Limb (tissue), 2 donors: ENCODE measurements at regions not wholly inside any gene's neighbourhood (a gene's known extent, or its start where the extent isn't known, plus 50 kb on each side); places are given as distances from the start of the nearest gene placed in this dataset.

Experiments used
- DNase-seq, 2 donors: peaks; one replicate each; pipeline ENCODE4 v3.0.0-alpha.2; 2016; ENCODE audit errors: extremely low spot score in 2 of 2

- no peak for DNase-seq
These were observed 68.4 kb upstream of the ELOVL5 start for GRCh38 chr6:53417141-53417540.

DNA sequence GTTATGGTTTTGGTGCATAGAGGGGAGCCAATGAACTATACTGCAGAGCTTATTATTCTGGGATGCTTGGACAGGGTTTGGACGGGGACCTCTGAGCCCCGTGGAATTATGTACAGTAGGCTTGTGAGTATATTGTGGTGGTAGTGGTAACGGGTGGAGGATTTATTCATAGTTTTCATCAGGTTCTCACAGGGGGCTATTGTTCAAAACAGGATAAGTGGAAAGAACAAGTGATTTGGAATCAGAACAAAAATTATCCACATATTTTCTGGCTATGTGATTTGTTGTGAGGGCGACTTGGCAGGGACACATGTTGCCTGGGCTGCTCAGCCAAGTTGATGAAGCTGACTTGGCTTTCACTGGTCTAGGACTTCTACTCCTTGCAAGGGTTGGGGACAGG lies 64.6 kb upstream of the ELOVL5 start:
- DNase-seq = no peak

DNA sequence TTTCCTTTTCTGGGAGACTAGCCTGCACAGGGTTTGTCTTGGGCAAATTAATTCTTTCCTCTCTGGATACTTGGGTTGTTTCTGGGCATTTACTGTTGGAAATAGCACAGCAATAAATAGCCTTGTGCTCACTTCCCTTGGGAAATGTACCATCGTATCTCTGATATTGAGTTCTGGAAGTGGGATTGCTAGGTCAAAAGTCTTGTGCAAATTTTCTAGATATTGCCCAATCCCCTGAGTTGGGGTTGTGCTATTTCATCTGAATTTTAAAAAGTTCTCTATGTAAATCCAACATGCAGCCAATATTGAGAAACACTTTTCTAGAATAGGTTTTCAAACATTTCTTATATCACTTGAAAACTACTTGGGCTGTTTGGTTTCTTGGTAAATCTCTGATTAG lies 64.0 kb upstream of the ELOVL5 start:
- no peak for DNase-seq

GRCh38 chr6:53412021-53412715 lies 63.4 kb upstream of the ELOVL5 start:
- DNase-seq = no peak

- DNase-seq = no peak
These were observed 62.7 kb upstream of the ELOVL5 start for GRCh38 chr6:53411451-53411850.

- no peak for DNase-seq
These were observed 61.9 kb upstream of the ELOVL5 start for GRCh38 chr6:53410508-53411258.

DNA sequence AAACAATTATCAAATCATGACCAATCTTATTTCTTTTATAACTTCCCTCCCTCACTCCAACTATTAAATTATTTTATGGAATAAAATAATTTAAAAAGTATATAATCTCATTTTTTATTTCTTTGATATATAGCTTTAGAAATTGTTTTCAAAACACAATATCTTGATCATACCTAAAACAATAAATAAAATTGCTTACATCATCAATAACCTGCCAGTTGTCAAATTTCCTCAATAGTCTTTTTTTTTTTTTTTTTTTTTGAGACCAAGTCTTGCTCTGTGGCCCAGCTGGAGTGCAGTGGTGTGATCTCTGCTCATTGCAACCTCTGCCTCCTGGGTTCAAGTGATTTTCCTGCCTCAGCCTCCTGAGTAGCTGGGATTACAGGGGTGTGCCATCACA lies 60.1 kb upstream of the ELOVL5 start:
- DNase-seq = no peak

DNA sequence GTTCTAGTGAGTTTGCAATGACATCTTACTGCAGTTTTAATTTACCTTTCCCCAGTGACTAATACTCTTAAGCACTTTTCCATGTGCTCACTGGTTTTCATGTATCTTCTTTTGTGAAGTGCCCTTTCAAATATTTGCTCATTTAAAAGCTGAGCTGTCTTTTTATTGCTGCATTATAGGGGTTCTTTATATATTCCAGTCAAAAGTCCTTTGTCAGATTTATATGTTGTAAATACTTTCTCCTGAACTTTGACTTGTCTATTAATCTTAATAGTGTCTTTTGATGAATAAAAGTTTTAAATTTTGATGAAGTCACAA lies 50.2 kb upstream of the ELOVL5 start:
- DNase-seq = no peak

GRCh38 chr6:53398247-53399026 lies 49.7 kb upstream of the ELOVL5 start:
- no peak for DNase-seq
